ENCODE measurements at regions not wholly inside any gene's neighbourhood (a gene's known extent, or its start where the extent isn't known, plus 50 kb on each side); places are given as distances from the start of the nearest gene placed in this dataset.

DNA sequence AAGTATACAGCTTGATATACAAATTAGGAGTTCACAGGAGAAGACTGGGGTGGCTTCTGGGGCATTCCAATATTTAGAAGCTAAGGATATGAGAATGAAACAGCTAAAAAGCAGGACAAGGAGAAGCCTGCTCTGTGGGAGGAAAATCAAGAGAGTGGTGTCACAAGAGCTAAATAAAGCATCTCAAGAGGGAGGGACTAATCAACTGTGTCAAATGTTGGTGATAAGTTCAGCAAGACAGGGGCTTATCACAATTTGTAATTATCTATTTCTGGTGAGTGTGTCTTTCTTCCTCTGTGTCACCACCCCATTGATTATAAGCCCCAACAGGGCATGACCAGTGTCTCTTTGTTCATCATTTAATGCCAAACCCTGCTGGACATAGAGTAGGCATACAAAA, 295.8 kb upstream of the DUSP10 start:
- no peaks in the 10 kb centered on the region for H3K4me1 ChIP-seq (replicated peaks in 1 of 4; ENCODE audit: control insufficient read depth in 3 of 4, insufficient read depth in 4 of 4, low read length in 3 of 4)
- DNase-seq (ENCODE audit: low read depth in 1 of 2, low spot score in 2 of 2) (no peak), FAIRE-seq (no peak)
- H3K9me3 ChIP-seq (ENCODE audit: insufficient read depth in 2 of 2, low read depth in 1 of 2, low read length in 1 of 2): peaks cover 0 to 4% of the 10 kb centered on the region in 2 experiments; a peak in 1 of 4 replicates
- H3K36me3 ChIP-seq (ENCODE audit: control insufficient read depth in 2 of 4, insufficient read depth in 4 of 4, low read length in 3 of 4): no peaks in the 10 kb centered on the region
- no peak overlapping the region for H2BK12ac ChIP-seq (ENCODE audit: low read depth, low read length)
- H2AK5ac ChIP-seq (ENCODE audit: low read depth, low read length): no peak overlapping the region
- POLR2A ChIA-PET (ENCODE audit: partially characterized antibody): no interaction called here
- no peak overlapping the region for H4K5ac ChIP-seq (ENCODE audit: insufficient read length, low read depth, low read length)
- no peak overlapping the region for H3K56ac ChIP-seq (replicated peaks; ENCODE audit: insufficient read length, low read depth, low read length)
- no peak overlapping the region for H2BK120ac ChIP-seq (replicated peaks; ENCODE audit: low read depth, low read length)
- CTCF ChIA-PET (ENCODE audit: partially characterized antibody): no interaction called here
- H4K8ac ChIP-seq (ENCODE audit: extremely low read depth, insufficient read depth, low read length): no peak overlapping the region
- H3K4ac ChIP-seq (replicated peaks; ENCODE audit: insufficient read length, low read depth, low read length): no peak overlapping the region
- no peaks in the 10 kb centered on the region for H3K23me2 ChIP-seq (ENCODE audit: low read depth, low read length)
- H2BK20ac ChIP-seq (ENCODE audit: low read length): no peak overlapping the region
- H2BK5ac ChIP-seq (ENCODE audit: low read depth, low read length): no peak overlapping the region
- H3K79me1 ChIP-seq (ENCODE audit: low read depth, low read length): no peaks in the 10 kb centered on the region
- no peak overlapping the region for H3K14ac ChIP-seq (ENCODE audit: insufficient read length)
- H3K27ac ChIP-seq (ENCODE audit: low read depth, low read length): no peak overlapping the region
- no peaks in the 10 kb centered on the region for H4K20me1 ChIP-seq (replicated peaks in 1 of 2; ENCODE audit: control insufficient read depth in 1 of 2, insufficient read depth in 2 of 2, low read length in 2 of 2)
- H3K79me2 ChIP-seq (ENCODE audit: control insufficient read depth in 1 of 2, insufficient read depth in 2 of 2, low read length in 2 of 2): no peaks in the 10 kb centered on the region
- H3K4me3 ChIP-seq (ENCODE audit: extremely low read depth in 1 of 4, insufficient read depth in 2 of 4, low read depth in 3 of 4, low read length in 4 of 4): no peak overlapping the region
- no peak overlapping the region for H2AFZ ChIP-seq (ENCODE audit: low read length)
- no peak overlapping the region for H3K9ac ChIP-seq (replicated peaks in 1 of 4; ENCODE audit: extremely low read depth in 1 of 4, low read depth in 3 of 4, low read length in 3 of 4)
- no peak overlapping the region for H3K18ac ChIP-seq (ENCODE audit: extremely low read depth, low read length)
- no peak overlapping the region for H3K23ac ChIP-seq (ENCODE audit: insufficient read length)
- H3K27me3 ChIP-seq (replicated peaks in 1 of 4; ENCODE audit: control insufficient read depth in 3 of 4, extremely low read depth in 1 of 4, insufficient read depth in 3 of 4, low read length in 3 of 4): no peaks in the 10 kb centered on the region
- TF ChIP-seq TAF1 (IDR thresholded peaks at IDR 0.05; ENCODE audit: low read depth, low read length): no peak
- no peak for TF ChIP-seq JUN (IDR thresholded peaks at IDR 0.05; ENCODE audit: low read depth, low read length)
- no peak for TF ChIP-seq EGR1 (IDR thresholded peaks at IDR 0.05; ENCODE audit: borderline replicate concordance, low read depth, low read length)
- no peak for TF ChIP-seq BRCA1 (IDR thresholded peaks at IDR 0.05; ENCODE audit: low read depth, low read length)
- TF ChIP-seq RAD21 (IDR thresholded peaks at IDR 0.05 in 1 of 2, conservative IDR thresholded peaks at IDR 0.05 in 1 of 2; ENCODE audit: low read depth in 2 of 2, low read length in 2 of 2): no peak
- TF ChIP-seq SAP30 (IDR thresholded peaks at IDR 0.05; ENCODE audit: insufficient read depth, insufficient replicate concordance, low read length): no peak
- no peak overlapping the region for H4K91ac ChIP-seq (replicated peaks; ENCODE audit: insufficient read length, low read length)
- no peak overlapping the region for H2BK15ac ChIP-seq (ENCODE audit: low read length)
- no peak overlapping the region for H3K4me2 ChIP-seq (ENCODE audit: insufficient read depth in 1 of 2, low read depth in 2 of 2, low read length in 2 of 2)

Data from H1 (cell line).